NCI-H748 (cell line): ENCODE measurements at regions not wholly inside any gene's neighbourhood (a gene's known extent, or its start where the extent isn't known, plus 50 kb on each side); places are given as distances from the start of the nearest gene placed in this dataset.

Experiments
- DNase-seq: peaks from one replicate; lab custom pipeline; 2025; ENCODE audit not compliant: unreplicated experiment; lab: John Stamatoyannopoulos, UW

GRCh38 chr6:44676246-44676790 lies 288.8 kb downstream of the CDC5L start:
- peak; percentile 49 for DNase-seq

- DNase-seq, result no peak
Observed at GRCh38 chr6:44676826-44677433, 289.4 kb downstream of the CDC5L start.

- no peak for DNase-seq
Observed at GRCh38 chr6:44678252-44678935, 290.9 kb downstream of the CDC5L start.

- DNase-seq, result no peak
Observed at GRCh38 chr6:44679438-44680201, 292.1 kb downstream of the CDC5L start.

- peak; percentile 23 for DNase-seq
Observed at GRCh38 chr6:44680202-44680720, 292.8 kb downstream of the CDC5L start.

- DNase-seq, result no peak
Observed at GRCh38 chr6:44681761-44682160, 294.3 kb downstream of the CDC5L start.

GRCh38 chr6:44682280-44682679 lies 294.8 kb downstream of the CDC5L start:
- DNase-seq, result no peak

GRCh38 chr6:44682987-44683779 lies 295.7 kb downstream of the CDC5L start:
- no peak for DNase-seq

GRCh38 chr6:44685213-44685612 lies 297.7 kb downstream of the CDC5L start:
- DNase-seq, result no peak

GRCh38 chr6:44696099-44696498 lies 308.6 kb downstream of the CDC5L start:
- DNase-seq, result no peak

- DNase-seq, result no peak
Observed at GRCh38 chr6:44696686-44697085, 309.2 kb downstream of the CDC5L start.

- DNase-seq, result no peak
Observed at GRCh38 chr6:44697327-44697726, 309.8 kb downstream of the CDC5L start.

GRCh38 chr6:44698602-44699001 lies 311.1 kb downstream of the CDC5L start:
- DNase-seq, result no peak

GRCh38 chr6:44699082-44699481 lies 311.6 kb downstream of the CDC5L start:
- no peak for DNase-seq

- DNase-seq, result no peak
Observed at GRCh38 chr6:44699851-44700250, 312.3 kb downstream of the CDC5L start.

- DNase-seq, result no peak
Observed at GRCh38 chr6:44700422-44700821, 312.9 kb downstream of the CDC5L start.

GRCh38 chr6:44701038-44701636 lies 313.6 kb downstream of the CDC5L start:
- DNase-seq, result no peak

- DNase-seq, result no peak
Observed at GRCh38 chr6:44701637-44702101, 314.2 kb downstream of the CDC5L start.

GRCh38 chr6:44702292-44702691 lies 314.8 kb downstream of the CDC5L start:
- no peak for DNase-seq
